ENCODE measurements at regions not wholly inside any gene's neighbourhood (a gene's known extent, or its start where the extent isn't known, plus 50 kb on each side); places are given as distances from the start of the nearest gene placed in this dataset.

- TF ChIP-seq HDAC2 (IDR thresholded peaks at IDR 0.05; ENCODE audit: borderline replicate concordance in 1 of 2, low read depth in 2 of 2, low read length in 2 of 2): no peak
- no peak for TF ChIP-seq TAF7 (optimal IDR thresholded peaks at IDR 0.05; ENCODE audit: borderline replicate concordance, low read depth, low read length)
- TF ChIP-seq MAFK (IDR thresholded peaks at IDR 0.05; ENCODE audit: low read depth, low read length): no peak
Measured at GRCh38 chr16:25311039-25311438, 53.4 kb upstream of the ZKSCAN2 start (continued).

All from H1 (cell line).